Gastroesophageal sphincter (tissue), 4 donors: ENCODE measurements at regions not wholly inside any gene's neighbourhood (a gene's known extent, or its start where the extent isn't known, plus 50 kb on each side); places are given as distances from the start of the nearest gene placed in this dataset.
A peak's percentile ranks its signal among the peaks of the same experiment; 100 is the strongest.

Experiments used
- ATAC-seq: fragments of 150-250 bp; one replicate; pipeline ENCODE4 v1.9.1; 2016; ENCODE audit warnings: mild to moderate bottlenecking, moderate library complexity
- H3K27ac ChIP-seq, 4 donors: fragments of 200-600 bp; sonication (generic) in 3 of 4; 1 replicate in 3 of 4; 2 replicates in 1 of 4; pipeline ENCODE4 v1.5.1; 2016 to 2019
- H3K27me3 ChIP-seq: fragments of 200-600 bp; sonication (generic); one replicate; pipeline ENCODE4 v1.5.1; 2019
- H3K36me3 ChIP-seq, 2 donors: fragments of 200-600 bp; sonication (generic); one replicate each; pipeline ENCODE4 v1.5.1; 2019; ENCODE audit warnings: control low read depth in 1 of 2
- H3K4me1 ChIP-seq, 3 donors: fragments of 200-600 bp; sonication (generic); 1 replicate in 2 of 3; 2 replicates in 1 of 3; pipeline ENCODE4 v1.5.1; 2016 to 2019; ENCODE audit warnings: control low read depth in 2 of 3
- H3K4me3 ChIP-seq, 2 donors: fragments of 200-600 bp; sonication (generic); one replicate each; pipeline ENCODE4 v1.5.1; 2019; ENCODE audit warnings: mild to moderate bottlenecking in 1 of 2, moderate library complexity in 1 of 2
- H3K9me3 ChIP-seq, 3 donors: fragments of 200-600 bp; sonication (generic); one replicate each; pipeline ENCODE4 v1.5.1; 2017 to 2019; ENCODE audit warnings: control low read depth in 2 of 3
- EP300 ChIP-seq: sonication (generic); formaldehyde crosslinking; IDR thresholded peaks from one replicate; pipeline ENCODE4 v1.6.1; 2017; ENCODE audit warnings: antibody characterized with exemption, mild to moderate bottlenecking
- POLR2A ChIP-seq, 2 donors: fragments of 450-650 bp; IDR thresholded peaks; one replicate each; pipeline ENCODE4 v1.6.1; 2017; ENCODE audit warnings: antibody characterized with exemption in 2 of 2, mild to moderate bottlenecking in 2 of 2, moderate library complexity in 1 of 2
- POLR2AphosphoS5 ChIP-seq: sonication (generic); formaldehyde crosslinking; IDR thresholded peaks from one replicate; pipeline ENCODE4 v1.6.1; 2017; ENCODE audit warnings: antibody characterized with exemption
- WGBS, 2 donors: methylation state at CpG; one replicate each; pipeline ENCODE4 v1.1.5; 2018; ENCODE audit warnings: low coverage in 1 of 2; 5-methylcytosine and 5-hydroxymethylcytosine counted together
- TF ChIP-seq, protein P1 (sequence below), 4 experiments: fragments of 200-600 bp in 2 of 4; fragments of 450-650 bp in 2 of 4; sonication (generic) in 1 of 4; IDR thresholded peaks; one replicate each; pipeline ENCODE4 v1.5.1; 2017 to 2019; ENCODE audit warnings: antibody characterized with exemption in 4 of 4, mild to moderate bottlenecking in 2 of 4, moderate library complexity in 2 of 4

DNA sequence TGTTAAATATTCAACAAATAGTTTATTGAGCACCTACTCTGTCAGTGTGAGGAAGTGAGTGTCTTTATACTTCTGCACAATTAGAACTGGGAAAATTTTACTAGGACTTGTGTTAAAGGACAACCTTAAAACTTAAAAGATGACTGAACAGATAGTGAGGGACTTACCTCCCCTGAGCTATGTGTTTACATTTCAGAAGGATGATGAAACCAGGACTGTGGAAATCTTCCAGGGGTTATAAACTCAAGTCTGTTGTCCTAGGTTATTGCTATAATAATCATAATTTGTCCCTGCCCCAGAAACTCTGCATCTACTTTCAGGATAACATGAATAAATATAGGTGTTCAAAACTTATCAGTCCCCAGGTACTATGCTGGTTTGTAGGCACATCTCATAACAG lies 261.0 kb upstream of the MKLN1 start:
- no peak overlapping the region for H3K4me3 ChIP-seq
- no peak for ATAC-seq
- H3K9me3 ChIP-seq: no peaks in the 10 kb centered on the region
- no peaks in the 10 kb centered on the region for H3K27me3 ChIP-seq
- TF ChIP-seq POLR2A (IDR thresholded peaks at IDR 0.05) (no peak), POLR2AphosphoS5 (no peak), EP300 (no peak)
- TF ChIP-seq, protein P1, sequence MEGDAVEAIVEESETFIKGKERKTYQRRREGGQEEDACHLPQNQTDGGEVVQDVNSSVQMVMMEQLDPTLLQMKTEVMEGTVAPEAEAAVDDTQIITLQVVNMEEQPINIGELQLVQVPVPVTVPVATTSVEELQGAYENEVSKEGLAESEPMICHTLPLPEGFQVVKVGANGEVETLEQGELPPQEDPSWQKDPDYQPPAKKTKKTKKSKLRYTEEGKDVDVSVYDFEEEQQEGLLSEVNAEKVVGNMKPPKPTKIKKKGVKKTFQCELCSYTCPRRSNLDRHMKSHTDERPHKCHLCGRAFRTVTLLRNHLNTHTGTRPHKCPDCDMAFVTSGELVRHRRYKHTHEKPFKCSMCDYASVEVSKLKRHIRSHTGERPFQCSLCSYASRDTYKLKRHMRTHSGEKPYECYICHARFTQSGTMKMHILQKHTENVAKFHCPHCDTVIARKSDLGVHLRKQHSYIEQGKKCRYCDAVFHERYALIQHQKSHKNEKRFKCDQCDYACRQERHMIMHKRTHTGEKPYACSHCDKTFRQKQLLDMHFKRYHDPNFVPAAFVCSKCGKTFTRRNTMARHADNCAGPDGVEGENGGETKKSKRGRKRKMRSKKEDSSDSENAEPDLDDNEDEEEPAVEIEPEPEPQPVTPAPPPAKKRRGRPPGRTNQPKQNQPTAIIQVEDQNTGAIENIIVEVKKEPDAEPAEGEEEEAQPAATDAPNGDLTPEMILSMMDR (IDR thresholded peaks at IDR 0.05): no peak
- peaks cover 4 to 72% (median 25%) of the 10 kb centered on the region in 3 donors for H3K4me1 ChIP-seq
- H3K36me3 ChIP-seq: peaks cover 0 to 3% of the 10 kb centered on the region in 2 donors
- H3K27ac ChIP-seq: peak overlapping the region in 3 of 4 donors; percentile 20 to 49 (median 39)

DNA sequence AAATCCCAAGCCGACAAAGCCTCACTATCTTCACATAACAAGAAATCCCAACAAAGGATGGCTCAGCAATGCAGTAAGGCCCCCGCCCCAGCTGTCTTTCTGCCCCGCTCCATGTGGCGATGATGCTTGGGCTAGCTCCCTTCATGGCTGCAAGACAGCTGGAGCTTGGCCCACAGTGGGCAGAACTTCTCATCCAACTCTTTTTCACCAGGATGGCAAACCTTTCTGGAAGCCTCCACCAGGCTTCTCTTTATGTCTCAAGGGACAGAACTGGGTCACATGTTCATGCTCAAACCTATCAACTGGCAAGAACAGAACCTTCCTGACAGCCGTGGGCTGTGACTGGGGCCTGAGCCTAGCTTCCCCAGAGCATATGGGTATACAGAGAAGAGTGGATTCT lies 260.5 kb upstream of the MKLN1 start:
- no peaks in the 10 kb centered on the region for H3K36me3 ChIP-seq
- H3K4me3 ChIP-seq: no peak overlapping the region
- no peaks in the 10 kb centered on the region for H3K9me3 ChIP-seq
- 50 to 86% methylated on average over 1 to 2 of the region's 5 CpGs for WGBS, 2 donors
- H3K4me1 ChIP-seq: peaks cover 7 to 74% (median 22%) of the 10 kb centered on the region in 3 donors
- ATAC-seq: no peak
- peak overlapping the region in 3 of 4 donors; percentile 39 to 49 (median 45) for H3K27ac ChIP-seq
- H3K27me3 ChIP-seq: no peaks in the 10 kb centered on the region
- no peak for TF ChIP-seq POLR2AphosphoS5
- TF ChIP-seq POLR2A (IDR thresholded peaks at IDR 0.05): no peak
- TF ChIP-seq, protein P1 (IDR thresholded peaks at IDR 0.05): no peak
- no peak for TF ChIP-seq EP300

DNA sequence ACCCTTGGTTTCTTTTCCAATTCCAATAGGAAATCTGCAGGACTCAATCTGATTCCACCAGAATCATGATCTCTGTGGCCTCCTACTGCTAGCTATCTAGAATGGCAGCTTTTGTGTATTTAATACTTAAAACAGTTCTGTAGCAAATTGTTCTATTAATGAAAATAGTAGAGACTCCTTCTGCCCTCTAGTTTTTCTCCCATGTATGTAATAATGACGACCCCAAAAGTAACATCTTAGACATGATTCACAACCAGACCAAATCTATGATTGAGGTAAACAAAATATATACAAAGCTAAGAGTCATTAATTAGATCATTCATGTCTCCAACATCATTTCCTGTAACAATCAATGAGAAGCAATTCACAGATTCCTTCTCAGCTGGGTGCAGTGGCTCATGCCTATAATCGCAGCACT lies 259.1 kb upstream of the MKLN1 start:
- Histone ChIP-seq H3K36me3 (peaks cover 0 to 5% of the 10 kb centered on the region in 2 donors), H3K9me3 (no peaks in the 10 kb centered on the region), H3K27me3 (no peaks in the 10 kb centered on the region), H3K4me1 (peaks cover 12 to 87% (median 31%) of the 10 kb centered on the region in 3 donors), H3K4me3 (no peak overlapping the region), H3K27ac (peak overlapping the region in 3 of 4 donors; percentile 25 to 48 (median 47))
- WGBS, 2 donors: 0 to 50% methylated on average over 1 to 2 of the region's 2 CpGs
- TF ChIP-seq POLR2A (IDR thresholded peaks at IDR 0.05): no peak
- TF ChIP-seq, protein P1 (IDR thresholded peaks at IDR 0.05): peak; percentile 13 to 40 (median 28)
- no peak for TF ChIP-seq EP300
- TF ChIP-seq POLR2AphosphoS5: no peak
- ATAC-seq: no peak

DNA sequence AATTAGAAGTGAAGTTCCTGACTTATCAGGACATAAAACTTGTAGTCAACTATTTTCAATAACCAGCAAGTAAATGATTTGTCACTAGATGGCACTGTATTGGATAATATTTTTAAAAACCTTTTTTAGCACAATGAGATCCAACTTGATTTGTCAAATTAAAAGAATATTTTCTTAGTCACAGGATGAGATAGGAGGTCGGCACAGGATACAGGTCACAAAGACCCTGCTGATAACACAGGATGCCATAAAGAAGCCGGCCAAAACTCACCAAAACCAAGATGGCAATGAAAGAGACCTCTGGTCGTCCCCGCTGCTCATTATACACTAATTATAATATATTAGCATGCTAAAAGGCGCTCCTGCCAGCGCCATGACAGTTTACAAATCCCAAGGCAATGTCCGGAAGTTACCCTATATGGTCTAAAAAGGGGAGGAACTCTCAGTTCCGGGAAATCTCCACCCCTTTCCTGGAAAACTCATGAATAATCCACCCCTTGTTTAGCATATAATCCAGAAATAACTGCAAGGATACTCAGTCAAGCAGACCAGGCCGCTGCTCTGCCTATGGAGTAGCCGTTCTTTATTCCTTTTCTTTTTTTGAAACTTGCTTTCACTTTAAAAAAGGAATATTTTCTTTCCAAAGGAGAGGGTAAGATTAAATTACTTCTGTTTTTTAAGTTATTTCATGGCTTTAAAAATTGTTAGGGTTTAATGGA lies 255.7 kb upstream of the MKLN1 start:
- Histone ChIP-seq H3K27me3 (no peaks in the 10 kb centered on the region), H3K4me3 (peak overlapping the region in 1 of 2 donors; percentile 10), H3K36me3 (peaks cover 0 to 24% of the 10 kb centered on the region in 2 donors), H3K27ac (peak overlapping the region; percentile 31 to 63 (median 58)), H3K9me3 (no peaks in the 10 kb centered on the region), H3K4me1 (peaks cover 12 to 97% (median 36%) of the 10 kb centered on the region in 3 donors)
- no peak for TF ChIP-seq POLR2A (IDR thresholded peaks at IDR 0.05)
- peak; percentile 28 for TF ChIP-seq POLR2AphosphoS5
- TF ChIP-seq, protein P1 (IDR thresholded peaks at IDR 0.05): peak; percentile 10 to 45 (median 20)
- TF ChIP-seq EP300: no peak
- 46 to 51% methylated on average over 10 of the region's 10 CpGs for WGBS, 2 donors
- peak; percentile 51 for ATAC-seq
